Lower lobe of right lung (tissue), 2 donors: ENCODE measurements at regions not wholly inside any gene's neighbourhood (a gene's known extent, or its start where the extent isn't known, plus 50 kb on each side); places are given as distances from the start of the nearest gene placed in this dataset.

ENCODE experiments used
- ATAC-seq, 2 donors: fragments of 200-7000 bp; cut with Tn5 transposase; one replicate each; pipeline ENCODE4 v1.9.1; 2020 to 2022; ENCODE audit warnings: mild to moderate bottlenecking in 2 of 2, moderate library complexity in 2 of 2
- DNase-seq: peaks from one replicate; pipeline ENCODE4 v3.0.0-alpha.2; 2020
- H3K27ac ChIP-seq: fragments of 200-600 bp; one replicate; pipeline ENCODE4 v1.8.0; 2022
- H3K27me3 ChIP-seq: fragments of 200-600 bp; one replicate; pipeline ENCODE4 v1.8.0; 2022; ENCODE audit warnings: low read depth
- H3K36me3 ChIP-seq: fragments of 200-600 bp; one replicate; pipeline ENCODE4 v1.8.0; 2022; ENCODE audit warnings: mild to moderate bottlenecking
- H3K4me1 ChIP-seq: fragments of 200-600 bp; one replicate; pipeline ENCODE4 v1.8.0; 2022
- H3K4me3 ChIP-seq: fragments of 200-600 bp; one replicate; pipeline ENCODE4 v1.8.0; 2022; ENCODE audit warnings: mild to moderate bottlenecking
- H3K9me3 ChIP-seq: fragments of 200-600 bp; one replicate; pipeline ENCODE4 v1.8.0; 2022
- intact Hi-C: fragments of 100-400 bp; cut with DNase I; formaldehyde crosslinking; loops from one replicate; pipeline ENCODE4 v1.11.0; 2022
- TF ChIP-seq, protein P1 (sequence below): fragments of 200-600 bp; IDR thresholded peaks from one replicate; pipeline ENCODE4 v1.8.0; 2022; ENCODE audit warnings: antibody characterized with exemption, mild to moderate bottlenecking
- donor health status: DM: no; HTN: yes; CAD: no; lungs with severe emphysema.

DNA sequence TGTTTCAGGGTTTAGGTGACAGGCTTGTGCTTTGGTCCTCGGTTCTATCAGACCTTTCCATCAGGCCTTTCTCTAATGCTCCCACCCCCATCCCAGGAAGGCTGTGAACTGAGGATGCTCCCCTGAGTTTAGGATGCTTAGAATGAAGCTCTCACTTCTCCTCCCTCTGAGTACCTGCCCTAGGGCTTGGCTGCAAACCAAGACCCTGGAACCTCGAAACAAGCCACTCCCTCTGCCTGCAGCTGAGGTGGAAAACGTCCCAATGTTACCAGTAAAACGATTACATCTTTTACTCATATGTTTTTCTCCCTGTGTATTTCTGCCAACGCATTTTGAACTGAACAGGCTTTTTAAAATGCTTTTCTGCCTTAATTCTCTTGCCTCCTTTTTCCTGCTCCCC, 54.5 kb upstream of the BMAL1 start:
- no peaks in the 10 kb centered on the region for H3K9me3 ChIP-seq
- no peaks in the 10 kb centered on the region for H3K4me1 ChIP-seq
- H3K27ac ChIP-seq: no peak overlapping the region
- TF ChIP-seq, protein P1, sequence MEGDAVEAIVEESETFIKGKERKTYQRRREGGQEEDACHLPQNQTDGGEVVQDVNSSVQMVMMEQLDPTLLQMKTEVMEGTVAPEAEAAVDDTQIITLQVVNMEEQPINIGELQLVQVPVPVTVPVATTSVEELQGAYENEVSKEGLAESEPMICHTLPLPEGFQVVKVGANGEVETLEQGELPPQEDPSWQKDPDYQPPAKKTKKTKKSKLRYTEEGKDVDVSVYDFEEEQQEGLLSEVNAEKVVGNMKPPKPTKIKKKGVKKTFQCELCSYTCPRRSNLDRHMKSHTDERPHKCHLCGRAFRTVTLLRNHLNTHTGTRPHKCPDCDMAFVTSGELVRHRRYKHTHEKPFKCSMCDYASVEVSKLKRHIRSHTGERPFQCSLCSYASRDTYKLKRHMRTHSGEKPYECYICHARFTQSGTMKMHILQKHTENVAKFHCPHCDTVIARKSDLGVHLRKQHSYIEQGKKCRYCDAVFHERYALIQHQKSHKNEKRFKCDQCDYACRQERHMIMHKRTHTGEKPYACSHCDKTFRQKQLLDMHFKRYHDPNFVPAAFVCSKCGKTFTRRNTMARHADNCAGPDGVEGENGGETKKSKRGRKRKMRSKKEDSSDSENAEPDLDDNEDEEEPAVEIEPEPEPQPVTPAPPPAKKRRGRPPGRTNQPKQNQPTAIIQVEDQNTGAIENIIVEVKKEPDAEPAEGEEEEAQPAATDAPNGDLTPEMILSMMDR: no peak
- no peaks in the 10 kb centered on the region for H3K36me3 ChIP-seq
- no peaks in the 10 kb centered on the region for H3K27me3 ChIP-seq
- intact Hi-C loops: no loop called here
- no peak overlapping the region for H3K4me3 ChIP-seq
- ATAC-seq: no peak
- DNase-seq: no peak

- Histone ChIP-seq H3K27ac (no peak overlapping the region), H3K36me3 (no peaks in the 10 kb centered on the region), H3K9me3 (no peaks in the 10 kb centered on the region), H3K4me1 (no peaks in the 10 kb centered on the region), H3K4me3 (no peak overlapping the region), H3K27me3 (no peaks in the 10 kb centered on the region)
- TF ChIP-seq, protein P1: no peak
- intact Hi-C loops: no loop called here
- ATAC-seq: no peak
- DNase-seq: no peak
Observed at GRCh38 chr11:13224324-13224723, 53.3 kb upstream of the BMAL1 start.

- Histone ChIP-seq H3K36me3 (no peaks in the 10 kb centered on the region), H3K4me3 (no peak overlapping the region), H3K9me3 (no peaks in the 10 kb centered on the region), H3K4me1 (no peaks in the 10 kb centered on the region), H3K27ac (no peak overlapping the region), H3K27me3 (no peaks in the 10 kb centered on the region)
- ATAC-seq (no peak), DNase-seq (no peak)
- TF ChIP-seq, protein P1: no peak
- intact Hi-C loops: no loop called here
Observed at GRCh38 chr11:13225038-13226001, 52.3 kb upstream of the BMAL1 start.

- Histone ChIP-seq H3K4me1 (no peaks in the 10 kb centered on the region), H3K4me3 (no peak overlapping the region), H3K9me3 (no peaks in the 10 kb centered on the region), H3K27me3 (no peaks in the 10 kb centered on the region), H3K27ac (no peak overlapping the region), H3K36me3 (no peaks in the 10 kb centered on the region)
- ATAC-seq (no peak), DNase-seq (no peak)
- TF ChIP-seq, protein P1: no peak
- intact Hi-C loops: no loop called here
Observed at GRCh38 chr11:13227676-13228255, 49.8 kb upstream of the BMAL1 start.
